ENCODE measurements at regions not wholly inside any gene's neighbourhood (a gene's known extent, or its start where the extent isn't known, plus 50 kb on each side); places are given as distances from the start of the nearest gene placed in this dataset.

GRCh38 chr11:76721755-76722677 is 51.5 kb upstream of the LRRC32 start:
- intact Hi-C loops (cut with DNase I), result no loop called here
- peak; percentile 88 for DNase-seq (ENCODE audit: low spot score)

DNA sequence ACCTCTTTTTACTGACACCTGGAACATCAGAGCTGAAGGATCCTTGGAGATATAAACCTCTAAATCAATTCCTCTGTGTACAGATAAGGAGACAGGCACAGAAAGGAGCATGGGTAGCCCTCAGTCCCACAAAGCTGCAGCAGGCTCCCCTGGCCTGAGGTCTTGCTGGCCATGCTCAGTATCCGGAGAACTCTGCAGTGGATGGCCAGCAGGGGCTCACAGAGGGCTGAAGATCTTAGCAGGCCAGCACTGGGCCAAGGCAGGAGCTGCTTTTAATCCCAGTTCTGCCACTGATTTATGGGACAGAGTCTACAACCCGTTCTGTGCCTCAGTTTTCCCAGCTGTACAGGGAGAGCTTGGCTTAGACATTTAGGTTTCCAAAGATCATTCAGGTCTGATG is 52.6 kb upstream of the LRRC32 start:
- no peak for DNase-seq (ENCODE audit: low spot score)
- intact Hi-C loops (cut with DNase I), result no loop called here

GRCh38 chr11:76723548-76723947 is 53.0 kb upstream of the LRRC32 start:
- DNase-seq (ENCODE audit: low spot score), result no peak
- intact Hi-C loops (cut with DNase I), result no loop called here

DNA sequence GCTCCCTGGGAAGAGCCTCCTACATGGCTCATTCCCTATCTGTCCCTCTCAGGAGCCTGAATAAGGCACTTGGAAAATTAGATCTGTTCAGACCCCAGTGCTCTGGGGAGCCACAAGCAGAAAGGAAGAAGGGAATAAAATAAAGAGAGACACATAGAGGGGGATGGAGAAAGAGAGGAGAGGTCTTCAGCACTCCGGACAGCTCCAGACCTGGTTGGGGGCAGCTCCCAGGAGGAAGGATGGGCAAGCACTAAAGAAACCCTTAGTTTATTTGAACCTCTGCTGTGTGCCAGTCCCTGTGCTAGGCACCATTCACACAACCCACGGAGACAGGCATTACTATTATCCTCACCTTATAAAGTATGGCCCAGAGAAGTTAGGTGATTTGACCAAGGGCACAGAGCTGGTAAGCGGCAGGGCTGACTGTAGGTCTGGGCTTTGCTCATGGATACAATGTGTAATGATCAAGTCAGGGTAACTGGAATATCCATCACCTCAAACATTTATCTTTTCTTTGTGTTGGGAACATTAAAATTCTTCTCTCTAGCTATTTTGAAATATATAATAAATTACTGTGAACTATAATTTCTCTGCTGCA is 53.7 kb upstream of the LRRC32 start:
- intact Hi-C loops (cut with DNase I), result no loop called here
- DNase-seq (ENCODE audit: low spot score), result no peak

DNA sequence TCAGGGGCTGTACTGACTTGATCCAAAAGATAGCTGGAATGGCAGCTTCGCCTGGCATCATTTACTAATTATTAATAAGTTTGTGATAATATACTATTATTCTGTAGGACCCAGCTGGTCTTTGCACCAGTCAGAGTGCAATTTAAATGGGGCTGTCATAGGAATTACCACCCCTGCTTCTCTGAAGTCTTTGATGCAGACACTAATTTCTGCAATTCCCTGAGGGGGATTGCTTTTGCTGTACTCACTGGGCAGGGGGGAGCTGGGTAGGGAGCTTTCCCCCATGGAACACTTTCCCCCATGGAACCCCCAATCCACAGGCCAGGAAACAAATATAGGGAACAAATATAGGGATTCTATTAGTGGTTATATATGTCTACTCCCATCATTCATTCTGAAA is 54.9 kb upstream of the TSKU start:
- intact Hi-C loops (cut with DNase I), result no loop called here
- DNase-seq (ENCODE audit: low spot score), result no peak

GRCh38 chr11:76728778-76729177 is 54.4 kb upstream of the TSKU start:
- no peak for DNase-seq (ENCODE audit: low spot score)
- intact Hi-C loops (cut with DNase I), result no loop called here

- intact Hi-C loops (cut with DNase I), result no loop called here
- DNase-seq (ENCODE audit: low spot score), result no peak
These were observed 53.9 kb upstream of the TSKU start for GRCh38 chr11:76729214-76729613.

- no peak for DNase-seq (ENCODE audit: low spot score)
- intact Hi-C loops (cut with DNase I), result loop anchor here (5.0 kb wide), 1 partner anchor 186 kb away; no protein-coding TSS in a partner anchor
These were observed 52.1 kb upstream of the TSKU start for GRCh38 chr11:76730887-76731565.

DNA sequence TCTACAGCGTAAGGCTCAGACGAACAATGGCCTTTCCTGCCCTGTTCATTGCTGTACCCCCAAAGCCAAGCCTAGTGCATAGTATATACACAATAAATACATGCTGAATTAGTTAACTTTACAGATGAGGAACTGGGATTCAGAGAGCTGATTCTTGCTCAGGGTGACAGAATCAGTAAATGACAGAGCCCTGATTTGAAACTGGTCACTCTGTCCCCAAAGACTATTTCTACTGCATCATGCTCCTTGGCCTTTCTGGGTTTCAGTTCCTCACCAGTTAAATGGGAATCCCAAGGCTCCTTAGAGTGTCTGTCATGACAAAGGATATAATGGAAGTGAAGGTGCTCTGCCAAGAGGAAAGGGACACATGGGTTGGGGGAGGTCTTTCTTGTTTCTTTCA is 50.5 kb upstream of the TSKU start:
- intact Hi-C loops (cut with DNase I), result loop anchor here (1.0 to 5.0 kb wide), 2 partner anchors 67 to 185 kb away; no protein-coding TSS in a partner anchor
- no peak for DNase-seq (ENCODE audit: low spot score)

All from cardiac septum (tissue), 1 donor.